Endothelial cell of umbilical vein (primary cell): ENCODE measurements at regions not wholly inside any gene's neighbourhood (a gene's known extent, or its start where the extent isn't known, plus 50 kb on each side); places are given as distances from the start of the nearest gene placed in this dataset.

Experiments used
- BruUV-seq: library from RNA; stranded (reverse); fragments of 400-500 nt; replicated peaks from 2 replicates; lab custom pipeline; 2021; lab: Mats Ljungman, UMichigan
- CTCF ChIA-PET: fragments of 300-600, 350-600 bp; sonication (Branson Sonifier 250); formaldehyde crosslinking; loops from one replicate; lab custom pipeline; 2021; ENCODE audit warnings: antibody characterized with exemption, inconsistent platforms; lab: Charles Lee
- POLR2A ChIA-PET: fragments of 300-600, 350-600 bp; sonication (Branson Sonifier 250); formaldehyde crosslinking; loops from one replicate; lab custom pipeline; 2021; ENCODE audit warnings: antibody characterized with exemption, inconsistent platforms; lab: Charles Lee
- DNase-seq: peaks from one replicate; pipeline ENCODE4 v3.0.0-alpha.2; 2011; ENCODE audit warnings: low read depth, low spot score
- FAIRE-seq: peaks from 2 replicates; lab custom pipeline; 2011; peaks lifted over from hg19 to GRCh38; lab: Jason Lieb, UNC
- H2AFZ ChIP-seq: 2 replicates; pipeline ENCODE4 v1.6.0; 2012; ENCODE audit warnings: low read depth, low read length, control low read depth, inconsistent platforms
- H3K27ac ChIP-seq: 2 replicates; pipeline ENCODE4 v1.5.1; 2011; ENCODE audit warnings: low read depth, mild to moderate bottlenecking, control low read depth, low read length, moderate library complexity; ENCODE audit not compliant: insufficient read depth
- H3K27me3 ChIP-seq, 2 experiments: 2 replicates each; pipeline versions ENCODE4 v1.6.0 to v1.6.1; 2011; ENCODE audit warnings: low read length in 2 of 2, mixed read lengths in 1 of 2; ENCODE audit not compliant: control insufficient read depth in 2 of 2, insufficient read depth in 2 of 2
- H3K36me3 ChIP-seq, 2 experiments: 2 replicates in 1 of 2; 3 replicates in 1 of 2; pipeline ENCODE4 v1.5.1; 2011; ENCODE audit warnings: low read length in 2 of 2, mild to moderate bottlenecking in 1 of 2, moderate library complexity in 1 of 2; ENCODE audit not compliant: control insufficient read depth in 2 of 2, insufficient read depth in 2 of 2; ENCODE audit errors: extremely low read depth in 1 of 2
- H3K4me1 ChIP-seq: 3 replicates; pipeline ENCODE4 v1.5.1; 2011; ENCODE audit warnings: mild to moderate bottlenecking, low read length; ENCODE audit not compliant: control insufficient read depth, insufficient read depth; ENCODE audit errors: extremely low read depth
- H3K4me2 ChIP-seq: 2 replicates; pipeline ENCODE4 v1.6.1; 2011; ENCODE audit warnings: low read length, control low read depth, mixed read lengths; ENCODE audit not compliant: insufficient read depth
- H3K4me3 ChIP-seq, 3 experiments: fragments of 200-600 bp in 1 of 3; sonication (generic), shearing (Covaris generic) in 1 of 3; replicated peaks in 1 of 3; 2 replicates each; pipeline ENCODE4 v1.5.1; 2011 to 2016; ENCODE audit warnings: control low read depth in 3 of 3, low read length in 3 of 3, mild to moderate bottlenecking in 2 of 3, inconsistent platforms in 1 of 3, low read depth in 1 of 3, moderate library complexity in 1 of 3; ENCODE audit not compliant: insufficient read depth in 1 of 3
- H3K79me2 ChIP-seq: 2 replicates; pipeline ENCODE4 v1.6.0; 2012; ENCODE audit warnings: low read length, inconsistent platforms; ENCODE audit not compliant: control insufficient read depth, insufficient read depth
- H3K9ac ChIP-seq: replicated peaks from 2 replicates; pipeline ENCODE3; 2011; ENCODE audit warnings: low read length, control low read depth; ENCODE audit not compliant: insufficient read depth; ENCODE audit errors: extremely low read depth
- H3K9me1 ChIP-seq: replicated peaks from 3 replicates; pipeline ENCODE4 v1.6.0; 2011; ENCODE audit warnings: mild to moderate bottlenecking, low read length; ENCODE audit not compliant: control insufficient read depth, insufficient read depth; ENCODE audit errors: extremely low read depth
- H3K9me3 ChIP-seq: replicated peaks from 2 replicates; pipeline ENCODE4 v1.5.1; 2012; ENCODE audit warnings: low read length, inconsistent platforms; ENCODE audit not compliant: control insufficient read depth, insufficient read depth
- H4K20me1 ChIP-seq: replicated peaks from 2 replicates; pipeline ENCODE3; 2011; ENCODE audit warnings: mild to moderate bottlenecking, low read length; ENCODE audit not compliant: control insufficient read depth, insufficient read depth; ENCODE audit errors: extremely low read depth
- EZH2 ChIP-seq: IDR thresholded peaks from 2 replicates; pipeline ENCODE4 v1.6.1; 2012; ENCODE audit warnings: borderline replicate concordance, low read depth, mild to moderate bottlenecking, moderate library complexity, low read length, inconsistent platforms; ENCODE audit not compliant: severe bottlenecking
- FOS ChIP-seq: IDR thresholded peaks from 2 replicates; pipeline ENCODE4 v1.6.1; 2011; ENCODE audit warnings: mild to moderate bottlenecking, low read length, moderate library complexity, borderline replicate concordance; ENCODE audit not compliant: insufficient read depth
- GATA2 ChIP-seq: IDR thresholded peaks from 2 replicates; pipeline ENCODE4 v1.7.0; 2011; ENCODE audit warnings: low read depth, mild to moderate bottlenecking, moderate library complexity, mixed read lengths, low read length; ENCODE audit not compliant: insufficient read length, insufficient read depth
- JUN ChIP-seq: IDR thresholded peaks from 2 replicates; pipeline ENCODE4 v1.6.1; 2011; ENCODE audit warnings: borderline replicate concordance, low read depth; ENCODE audit not compliant: insufficient read length, insufficient read depth
- MYC ChIP-seq: IDR thresholded peaks from one replicate; pipeline ENCODE4 v1.6.1; 2011; ENCODE audit warnings: mild to moderate bottlenecking, low read depth, low read length
- POLR2A ChIP-seq: IDR thresholded peaks from 2 replicates; pipeline ENCODE4 v1.6.1; 2012; ENCODE audit warnings: low read depth, mild to moderate bottlenecking, control low read depth, low read length
- POLR2AphosphoS5 ChIP-seq: IDR thresholded peaks from 2 replicates; pipeline ENCODE4 v1.6.1; 2012; ENCODE audit warnings: low read depth, mild to moderate bottlenecking, control low read depth, low read length, moderate library complexity; ENCODE audit not compliant: insufficient read depth
- dilution Hi-C: fragments of 300-500 bp; cut with MboI; formaldehyde crosslinking; loops from one replicate; pipeline ENCODE4 v1.15.0; 2019; ENCODE audit warnings: low sequenced_read_pairs; ENCODE audit not compliant: extremely low pct_ligation_motif_present
- intact Hi-C: fragments of 100-400 bp; cut with micrococcal nuclease; formaldehyde crosslinking; loops from one replicate; pipeline ENCODE4 v1.10.0; 2022
- TF ChIP-seq, protein P1 (sequence below): IDR thresholded peaks from 2 replicates; pipeline ENCODE4 v1.6.1; 2011; ENCODE audit not compliant: insufficient read depth, insufficient read length
- TF ChIP-seq, protein P2 (sequence below), 2 donors: IDR thresholded peaks; 1 replicate in 1 of 2; 2 replicates in 1 of 2; pipeline ENCODE4 v1.5.1; 2011; ENCODE audit warnings: low read length in 2 of 2, mild to moderate bottlenecking in 2 of 2, moderate library complexity in 2 of 2, control low read depth in 1 of 2, inconsistent platforms in 1 of 2, low read depth in 1 of 2; ENCODE audit not compliant: insufficient read depth in 1 of 2; ENCODE audit errors: extremely low read depth in 1 of 2

DNA sequence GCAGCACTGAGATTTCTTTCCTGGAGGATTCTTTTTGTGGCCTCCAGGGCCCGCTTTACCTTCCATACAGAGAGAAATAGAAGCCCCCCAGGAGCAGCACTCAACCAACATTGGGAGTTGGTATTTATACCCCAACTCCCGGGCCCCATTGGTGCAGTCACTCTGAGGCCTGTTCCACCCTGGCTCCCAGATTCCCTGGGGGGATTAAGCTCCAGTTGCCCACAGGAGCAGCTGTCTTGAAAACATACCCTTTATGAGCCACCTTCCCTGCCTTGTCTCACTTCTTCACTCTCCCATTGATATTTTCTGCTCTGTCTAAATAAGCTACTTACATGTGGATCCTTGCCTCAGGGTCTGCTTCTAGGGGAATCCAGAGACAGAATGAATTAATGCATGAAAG, 167.8 kb downstream of the KATNIP start:
- intact Hi-C loops = no loop called here
- Histone ChIP-seq H3K27ac (no peak overlapping the region), H3K9ac (no peak overlapping the region), H3K9me1 (no peaks in the 10 kb centered on the region), H3K4me2 (no peak overlapping the region), H3K4me1 (no peaks in the 10 kb centered on the region), H3K9me3 (no peaks in the 10 kb centered on the region), H3K27me3 (no peaks in the 10 kb centered on the region), H3K36me3 (no peaks in the 10 kb centered on the region), H4K20me1 (no peaks in the 10 kb centered on the region), H3K79me2 (no peaks in the 10 kb centered on the region), H3K4me3 (no peak overlapping the region), H2AFZ (no peak overlapping the region)
- DNase-seq = no peak
- FAIRE-seq = no peak
- POLR2A ChIA-PET = no interaction called here
- CTCF ChIA-PET = interaction anchor here (0.9 to 1.1 kb wide), 3 partner anchors 11 to 33 kb away, joined by 3 read pairs; no protein-coding TSS in a partner anchor
- dilution Hi-C loops = no loop called here
- no TSS peak for BruUV-seq
- no peak for TF ChIP-seq POLR2A
- TF ChIP-seq, protein P1, sequence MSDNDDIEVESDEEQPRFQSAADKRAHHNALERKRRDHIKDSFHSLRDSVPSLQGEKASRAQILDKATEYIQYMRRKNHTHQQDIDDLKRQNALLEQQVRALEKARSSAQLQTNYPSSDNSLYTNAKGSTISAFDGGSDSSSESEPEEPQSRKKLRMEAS = no peak
- TF ChIP-seq, protein P2, sequence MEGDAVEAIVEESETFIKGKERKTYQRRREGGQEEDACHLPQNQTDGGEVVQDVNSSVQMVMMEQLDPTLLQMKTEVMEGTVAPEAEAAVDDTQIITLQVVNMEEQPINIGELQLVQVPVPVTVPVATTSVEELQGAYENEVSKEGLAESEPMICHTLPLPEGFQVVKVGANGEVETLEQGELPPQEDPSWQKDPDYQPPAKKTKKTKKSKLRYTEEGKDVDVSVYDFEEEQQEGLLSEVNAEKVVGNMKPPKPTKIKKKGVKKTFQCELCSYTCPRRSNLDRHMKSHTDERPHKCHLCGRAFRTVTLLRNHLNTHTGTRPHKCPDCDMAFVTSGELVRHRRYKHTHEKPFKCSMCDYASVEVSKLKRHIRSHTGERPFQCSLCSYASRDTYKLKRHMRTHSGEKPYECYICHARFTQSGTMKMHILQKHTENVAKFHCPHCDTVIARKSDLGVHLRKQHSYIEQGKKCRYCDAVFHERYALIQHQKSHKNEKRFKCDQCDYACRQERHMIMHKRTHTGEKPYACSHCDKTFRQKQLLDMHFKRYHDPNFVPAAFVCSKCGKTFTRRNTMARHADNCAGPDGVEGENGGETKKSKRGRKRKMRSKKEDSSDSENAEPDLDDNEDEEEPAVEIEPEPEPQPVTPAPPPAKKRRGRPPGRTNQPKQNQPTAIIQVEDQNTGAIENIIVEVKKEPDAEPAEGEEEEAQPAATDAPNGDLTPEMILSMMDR (IDR thresholded peaks at IDR 0.05; ENCODE audit: extremely low read depth in 1 of 2, insufficient read depth in 1 of 2, low read depth in 1 of 2, low read length in 2 of 2) = no peak
- TF ChIP-seq POLR2AphosphoS5 = no peak
- TF ChIP-seq EZH2 = no peak
- TF ChIP-seq JUN = no peak
- no peak for TF ChIP-seq FOS
- no peak for TF ChIP-seq GATA2
- no peak for TF ChIP-seq MYC
